WTC11 (cell line): ENCODE measurements at regions not wholly inside any gene's neighbourhood (a gene's known extent, or its start where the extent isn't known, plus 50 kb on each side); places are given as distances from the start of the nearest gene placed in this dataset.

Experiments
- ATAC-seq: fragments of 200-7000 bp; cut with Tn5 transposase; 2 replicates; pipeline ENCODE4 v1.10.0; 2021; ENCODE audit warnings: mild to moderate bottlenecking, moderate library complexity
- CTCF ChIA-PET: fragments of 300-600 bp; sonication (Branson Sonifier 250); formaldehyde crosslinking; loops from one replicate; lab custom pipeline; 2021; ENCODE audit warnings: antibody characterized with exemption; lab: Charles Lee
- POLR2A ChIA-PET: fragments of 350-600 bp; sonication (Branson Sonifier 250); formaldehyde crosslinking; loops from one replicate; lab custom pipeline; 2021; ENCODE audit warnings: antibody characterized with exemption; lab: Charles Lee
- DNase-seq: peaks from one replicate; pipeline ENCODE4 v3.0.0; 2021; ENCODE audit warnings: low spot score
- H3K27ac Mint-ChIP-seq: 2 replicates; pipeline ENCODE4 v1.8.0; 2021; ENCODE audit warnings: mixed read lengths
- H3K27me3 Mint-ChIP-seq: 2 replicates; pipeline ENCODE4 v1.8.0; 2021; ENCODE audit warnings: low read depth, mild to moderate bottlenecking, moderate library complexity, mixed read lengths
- H3K36me3 Mint-ChIP-seq: 2 replicates; pipeline ENCODE4 v1.8.0; 2021; ENCODE audit warnings: mixed read lengths
- H3K4me1 Mint-ChIP-seq: 2 replicates; pipeline ENCODE4 v1.8.0; 2022; ENCODE audit warnings: mixed read lengths
- H3K4me3 Mint-ChIP-seq: 2 replicates; pipeline ENCODE4 v1.8.0; 2021; ENCODE audit warnings: mild to moderate bottlenecking, moderate library complexity, mixed read lengths
- H3K9me3 Mint-ChIP-seq: 2 replicates; pipeline ENCODE4 v1.8.0; 2021; ENCODE audit warnings: mixed read lengths
- E2F1 ChIP-seq: sonication (generic); formaldehyde crosslinking; IDR thresholded peaks from 2 replicates; pipeline ENCODE4 v1.8.0; 2022; ENCODE audit warnings: mild to moderate bottlenecking, missing genetic modification reagents
- E2F5 ChIP-seq: sonication (generic); formaldehyde crosslinking; IDR thresholded peaks from 2 replicates; pipeline ENCODE4 v1.8.1; 2022; ENCODE audit warnings: mild to moderate bottlenecking, moderate library complexity, missing genetic modification reagents
- ETV6 ChIP-seq: sonication (generic); formaldehyde crosslinking; IDR thresholded peaks from 2 replicates; pipeline ENCODE4 v1.8.1; 2022; ENCODE audit warnings: mild to moderate bottlenecking, missing genetic modification reagents
- FOXP4 ChIP-seq: sonication (generic); formaldehyde crosslinking; IDR thresholded peaks from 2 replicates; pipeline ENCODE4 v1.8.0; 2022; ENCODE audit warnings: mild to moderate bottlenecking, missing genetic modification reagents
- GABPB1 ChIP-seq: sonication (generic); formaldehyde crosslinking; IDR thresholded peaks from 2 replicates; pipeline ENCODE4 v1.8.1; 2023; ENCODE audit warnings: mild to moderate bottlenecking, missing genetic modification reagents
- HMGXB4 ChIP-seq: sonication (generic); formaldehyde crosslinking; IDR thresholded peaks from 2 replicates; pipeline ENCODE4 v1.8.1; 2023; ENCODE audit warnings: mild to moderate bottlenecking, moderate library complexity, missing genetic modification reagents
- JAZF1 ChIP-seq: fragments of 250-450 bp; sonication (Bioruptor Pico); IDR thresholded peaks from 2 replicates; pipeline ENCODE4 v1.9.0; 2021; ENCODE audit warnings: moderate library complexity, mild to moderate bottlenecking, inconsistent platforms
- JUN ChIP-seq: sonication (generic); formaldehyde crosslinking; IDR thresholded peaks from 2 replicates; pipeline ENCODE4 v1.8.0; 2023; ENCODE audit warnings: mild to moderate bottlenecking, missing genetic modification reagents
- KAT7 ChIP-seq: sonication (generic); formaldehyde crosslinking; IDR thresholded peaks from 2 replicates; pipeline ENCODE4 v1.8.1; 2023; ENCODE audit warnings: missing genetic modification reagents, mild to moderate bottlenecking, borderline replicate concordance
- MLX ChIP-seq: sonication (generic); formaldehyde crosslinking; IDR thresholded peaks from 2 replicates; pipeline ENCODE4 v1.8.1; 2023; ENCODE audit warnings: mild to moderate bottlenecking, missing genetic modification reagents, moderate library complexity
- MYBL2 ChIP-seq: sonication (generic); formaldehyde crosslinking; IDR thresholded peaks from 2 replicates; pipeline ENCODE4 v1.8.1; 2023; ENCODE audit warnings: mild to moderate bottlenecking, moderate library complexity, missing genetic modification reagents
- NR2C2 ChIP-seq: sonication (generic); formaldehyde crosslinking; IDR thresholded peaks from 2 replicates; pipeline ENCODE4 v1.8.0; 2022; ENCODE audit warnings: mild to moderate bottlenecking, missing genetic modification reagents
- SMAD3 ChIP-seq: sonication (generic); formaldehyde crosslinking; IDR thresholded peaks from 2 replicates; pipeline ENCODE4 v1.8.0; 2022; ENCODE audit warnings: missing genetic modification reagents, mild to moderate bottlenecking, borderline replicate concordance
- SMAD4 ChIP-seq: sonication (generic); formaldehyde crosslinking; IDR thresholded peaks from 2 replicates; pipeline ENCODE4 v1.8.0; 2022; ENCODE audit warnings: mild to moderate bottlenecking, missing genetic modification reagents
- TCF7 ChIP-seq: sonication (generic); formaldehyde crosslinking; IDR thresholded peaks from 2 replicates; pipeline ENCODE4 v1.8.0; 2022; ENCODE audit warnings: mild to moderate bottlenecking, low read depth, missing genetic modification reagents, moderate library complexity
- ZNF121 ChIP-seq: sonication (generic); formaldehyde crosslinking; IDR thresholded peaks from 2 replicates; pipeline ENCODE4 v1.8.0; 2023; ENCODE audit warnings: missing genetic modification reagents
- ZNF232 ChIP-seq: sonication (generic); formaldehyde crosslinking; IDR thresholded peaks from 2 replicates; pipeline ENCODE4 v1.8.0; 2022; ENCODE audit warnings: mild to moderate bottlenecking, missing genetic modification reagents
- TF ChIP-seq, protein P1 (sequence below): sonication (generic); formaldehyde crosslinking; conservative IDR thresholded peaks from 2 replicates; pipeline ENCODE4 v1.8.1; 2023; ENCODE audit warnings: mild to moderate bottlenecking, low read depth, missing genetic modification reagents, moderate library complexity
- TF ChIP-seq, protein P2 (sequence below): fragments of 250-450 bp; sonication (Bioruptor Pico); IDR thresholded peaks from 2 replicates; pipeline ENCODE4 v2.1.2; 2022; ENCODE audit warnings: mild to moderate bottlenecking, moderate library complexity
- TF ChIP-seq, protein P3 (sequence below): sonication (generic); formaldehyde crosslinking; IDR thresholded peaks from 2 replicates; pipeline ENCODE4 v1.8.1; 2022; ENCODE audit warnings: low read depth, missing genetic modification reagents, borderline replicate concordance

- H3K9me3 Mint-ChIP-seq, result peaks cover 37% of the 10 kb centered on the region
- H3K27me3 Mint-ChIP-seq, result peaks cover 2% of the 10 kb centered on the region; the same call in 1 of the 2 replicates
- ATAC-seq (no peak), DNase-seq (no peak)
- ChIA-PET POLR2A (no interaction called here), CTCF (no interaction called here)
- TF ChIP-seq ETV6 (CRISPR knock-in tag) (no peak), NR2C2 (CRISPR knock-in tag) (no peak), KAT7 (CRISPR knock-in tag) (no peak), FOXP4 (CRISPR knock-in tag) (no peak), HMGXB4 (no peak)
- TF ChIP-seq, protein P1, sequence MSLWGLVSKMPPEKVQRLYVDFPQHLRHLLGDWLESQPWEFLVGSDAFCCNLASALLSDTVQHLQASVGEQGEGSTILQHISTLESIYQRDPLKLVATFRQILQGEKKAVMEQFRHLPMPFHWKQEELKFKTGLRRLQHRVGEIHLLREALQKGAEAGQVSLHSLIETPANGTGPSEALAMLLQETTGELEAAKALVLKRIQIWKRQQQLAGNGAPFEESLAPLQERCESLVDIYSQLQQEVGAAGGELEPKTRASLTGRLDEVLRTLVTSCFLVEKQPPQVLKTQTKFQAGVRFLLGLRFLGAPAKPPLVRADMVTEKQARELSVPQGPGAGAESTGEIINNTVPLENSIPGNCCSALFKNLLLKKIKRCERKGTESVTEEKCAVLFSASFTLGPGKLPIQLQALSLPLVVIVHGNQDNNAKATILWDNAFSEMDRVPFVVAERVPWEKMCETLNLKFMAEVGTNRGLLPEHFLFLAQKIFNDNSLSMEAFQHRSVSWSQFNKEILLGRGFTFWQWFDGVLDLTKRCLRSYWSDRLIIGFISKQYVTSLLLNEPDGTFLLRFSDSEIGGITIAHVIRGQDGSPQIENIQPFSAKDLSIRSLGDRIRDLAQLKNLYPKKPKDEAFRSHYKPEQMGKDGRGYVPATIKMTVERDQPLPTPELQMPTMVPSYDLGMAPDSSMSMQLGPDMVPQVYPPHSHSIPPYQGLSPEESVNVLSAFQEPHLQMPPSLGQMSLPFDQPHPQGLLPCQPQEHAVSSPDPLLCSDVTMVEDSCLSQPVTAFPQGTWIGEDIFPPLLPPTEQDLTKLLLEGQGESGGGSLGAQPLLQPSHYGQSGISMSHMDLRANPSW (CRISPR knock-in tag), result no peak
- TF ChIP-seq, all 79 proteins: peak for 0
- H3K4me3 Mint-ChIP-seq, result no peak overlapping the region
- peaks cover 26% of the 10 kb centered on the region for H3K36me3 Mint-ChIP-seq
- H3K27ac Mint-ChIP-seq, result no peak overlapping the region
- H3K4me1 Mint-ChIP-seq, result peaks cover 9% of the 10 kb centered on the region
Observed at GRCh38 chr5:27336817-27337216, 298.4 kb upstream of the CDH9 start.

- Mint-ChIP-seq H3K4me3 (no peak overlapping the region), H3K27me3 (no peaks in the 10 kb centered on the region; the same call in 1 of the 2 replicates), H3K27ac (no peak overlapping the region), H3K9me3 (peaks cover 24% of the 10 kb centered on the region), H3K4me1 (peaks cover 9% of the 10 kb centered on the region), H3K36me3 (peaks cover 20% of the 10 kb centered on the region)
- POLR2A ChIA-PET, result no interaction called here
- ATAC-seq (no peak), DNase-seq (no peak)
- CTCF ChIA-PET, result no interaction called here
- no peak for TF ChIP-seq JAZF1 (CRISPR knock-in tag)
- TF ChIP-seq JUN (CRISPR knock-in tag), result no peak
- TF ChIP-seq MYBL2 (CRISPR knock-in tag), result no peak
- TF ChIP-seq, protein P2, sequence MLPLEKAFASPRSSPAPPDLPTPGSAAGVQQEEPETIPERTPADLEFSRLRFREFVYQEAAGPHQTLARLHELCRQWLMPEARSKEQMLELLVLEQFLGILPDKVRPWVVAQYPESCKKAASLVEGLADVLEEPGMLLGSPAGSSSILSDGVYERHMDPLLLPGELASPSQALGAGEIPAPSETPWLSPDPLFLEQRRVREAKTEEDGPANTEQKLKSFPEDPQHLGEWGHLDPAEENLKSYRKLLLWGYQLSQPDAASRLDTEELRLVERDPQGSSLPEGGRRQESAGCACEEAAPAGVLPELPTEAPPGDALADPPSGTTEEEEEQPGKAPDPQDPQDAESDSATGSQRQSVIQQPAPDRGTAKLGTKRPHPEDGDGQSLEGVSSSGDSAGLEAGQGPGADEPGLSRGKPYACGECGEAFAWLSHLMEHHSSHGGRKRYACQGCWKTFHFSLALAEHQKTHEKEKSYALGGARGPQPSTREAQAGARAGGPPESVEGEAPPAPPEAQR (CRISPR knock-in tag), result no peak
- TF ChIP-seq ZNF232 (CRISPR knock-in tag), result no peak
- no peak for TF ChIP-seq E2F5 (CRISPR knock-in tag)
- TF ChIP-seq TCF7 (CRISPR knock-in tag), result no peak
- no peak for TF ChIP-seq SMAD3 (CRISPR knock-in tag)
- no peak for TF ChIP-seq SMAD4
- TF ChIP-seq MLX (CRISPR knock-in tag), result no peak
- TF ChIP-seq E2F1 (CRISPR knock-in tag), result no peak
- TF ChIP-seq, protein P3, sequence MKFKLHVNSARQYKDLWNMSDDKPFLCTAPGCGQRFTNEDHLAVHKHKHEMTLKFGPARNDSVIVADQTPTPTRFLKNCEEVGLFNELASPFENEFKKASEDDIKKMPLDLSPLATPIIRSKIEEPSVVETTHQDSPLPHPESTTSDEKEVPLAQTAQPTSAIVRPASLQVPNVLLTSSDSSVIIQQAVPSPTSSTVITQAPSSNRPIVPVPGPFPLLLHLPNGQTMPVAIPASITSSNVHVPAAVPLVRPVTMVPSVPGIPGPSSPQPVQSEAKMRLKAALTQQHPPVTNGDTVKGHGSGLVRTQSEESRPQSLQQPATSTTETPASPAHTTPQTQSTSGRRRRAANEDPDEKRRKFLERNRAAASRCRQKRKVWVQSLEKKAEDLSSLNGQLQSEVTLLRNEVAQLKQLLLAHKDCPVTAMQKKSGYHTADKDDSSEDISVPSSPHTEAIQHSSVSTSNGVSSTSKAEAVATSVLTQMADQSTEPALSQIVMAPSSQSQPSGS (CRISPR knock-in tag), result no peak
- no peak for TF ChIP-seq ZNF121 (CRISPR knock-in tag)
- TF ChIP-seq GABPB1 (CRISPR knock-in tag), result no peak
Observed at GRCh38 chr5:27328480-27328879, 290.1 kb upstream of the CDH9 start.
